HG03139 (cell line): ENCODE measurements at regions not wholly inside any gene's neighbourhood (a gene's known extent, or its start where the extent isn't known, plus 50 kb on each side); places are given as distances from the start of the nearest gene placed in this dataset.

ENCODE experiments used
- ATAC-seq: cut with Tn5 transposase; IDR thresholded peaks from one replicate; pipeline ENCODE4 v1.9.1; 2021; ENCODE audit not compliant: unreplicated experiment

DNA sequence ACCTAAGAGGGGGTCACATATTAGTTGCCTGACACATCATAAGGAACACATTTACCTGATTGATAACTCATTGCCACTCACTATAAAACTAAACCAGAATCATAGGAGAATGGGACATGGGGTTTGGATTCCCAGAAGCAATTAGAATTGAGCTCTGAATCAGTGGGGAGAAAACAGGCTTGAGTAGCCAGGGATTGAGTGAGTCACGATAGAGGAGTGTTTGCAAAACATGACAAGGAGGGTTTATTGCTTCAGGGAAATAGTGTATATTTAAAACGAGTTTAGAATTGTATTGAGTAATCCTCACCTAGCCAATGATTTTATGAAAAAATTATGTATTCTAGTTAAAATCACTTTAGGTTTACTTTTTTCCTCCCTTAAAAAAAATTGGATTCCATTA, 101.1 kb upstream of the THRB start:
- ATAC-seq, result no peak

DNA sequence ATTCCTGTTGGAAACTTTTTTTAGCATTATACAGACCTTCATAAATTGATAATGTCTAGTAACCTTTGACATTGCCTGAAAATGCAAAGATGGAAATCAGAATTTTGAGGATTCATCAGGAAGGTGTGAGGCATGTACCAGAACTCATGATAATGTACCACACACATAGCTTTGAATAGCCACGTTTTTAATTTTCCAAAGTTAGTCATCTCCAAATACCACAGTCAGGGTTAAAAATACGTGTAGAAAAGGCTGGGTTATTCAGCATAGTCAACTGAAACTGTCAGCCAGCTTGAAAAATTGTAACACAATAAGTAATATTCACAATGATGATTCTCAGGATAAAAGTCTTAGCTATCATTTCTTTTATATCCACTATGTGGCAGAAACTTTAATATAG, 102.0 kb upstream of the THRB start:
- no peak for ATAC-seq

GRCh38 chr3:24598695-24599470, 104.2 kb upstream of the THRB start:
- ATAC-seq, result no peak

GRCh38 chr3:24601066-24601939, 106.7 kb upstream of the THRB start:
- no peak for ATAC-seq

- ATAC-seq, result no peak
Observed at GRCh38 chr3:24604215-24604614, 109.6 kb upstream of the THRB start.

DNA sequence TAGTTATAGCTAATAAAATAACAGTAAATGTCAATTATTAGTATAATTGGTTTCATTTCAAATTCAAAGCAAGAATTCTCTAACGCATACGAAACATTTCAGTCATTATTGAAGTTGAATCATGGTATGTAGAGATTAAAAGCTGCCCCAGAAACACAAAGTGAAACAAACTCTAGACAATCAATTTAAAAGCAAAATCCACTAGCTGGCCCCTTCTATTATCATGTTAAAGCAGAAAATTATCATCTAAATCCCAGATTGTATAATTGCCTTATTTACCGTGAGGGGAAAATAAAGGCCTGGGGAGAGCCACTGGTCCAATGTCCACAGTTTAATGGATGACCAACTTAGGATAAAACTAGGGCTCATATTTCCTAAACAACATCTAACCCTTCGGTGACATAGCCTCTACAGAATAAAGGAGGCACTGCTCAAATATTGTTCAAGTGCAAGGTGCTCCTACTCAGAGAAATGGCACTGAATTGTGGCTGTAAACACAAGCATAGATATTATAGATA, 110.9 kb upstream of the THRB start:
- ATAC-seq, result no peak

- no peak for ATAC-seq
Observed at GRCh38 chr3:24607281-24607680, 112.6 kb upstream of the THRB start.

DNA sequence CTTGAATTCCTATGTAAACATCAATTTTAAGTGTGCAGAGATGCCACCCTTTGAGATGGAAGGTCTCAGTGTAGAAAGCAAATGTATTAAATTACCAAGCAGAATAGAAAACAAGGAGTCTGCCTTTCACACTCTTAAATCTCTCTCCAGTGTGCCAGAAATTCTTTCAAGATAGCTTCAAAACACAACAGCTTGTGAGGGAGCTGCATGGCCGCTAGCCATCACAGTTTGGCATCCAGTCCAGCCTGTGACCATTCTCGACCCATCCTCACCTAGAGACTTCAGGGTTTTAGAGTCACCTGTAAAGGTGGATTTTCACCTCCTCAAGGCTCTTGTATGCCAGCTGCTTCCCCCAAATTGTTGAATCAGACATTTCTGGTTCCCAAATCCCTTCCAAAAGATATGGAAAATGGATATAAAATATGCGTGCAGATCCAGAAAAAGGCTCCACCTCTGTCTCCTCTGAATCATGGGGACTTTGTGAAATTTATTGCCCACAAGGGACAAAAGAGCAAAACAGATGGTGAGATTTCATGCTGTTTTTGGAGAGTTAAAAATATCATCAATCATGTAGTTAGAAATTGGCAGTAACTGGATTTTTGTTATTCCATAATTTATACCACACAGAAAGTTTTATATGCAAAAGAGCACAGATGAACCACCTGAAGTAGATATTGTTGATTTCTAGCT, 114.2 kb upstream of the THRB start:
- ATAC-seq, result no peak

DNA sequence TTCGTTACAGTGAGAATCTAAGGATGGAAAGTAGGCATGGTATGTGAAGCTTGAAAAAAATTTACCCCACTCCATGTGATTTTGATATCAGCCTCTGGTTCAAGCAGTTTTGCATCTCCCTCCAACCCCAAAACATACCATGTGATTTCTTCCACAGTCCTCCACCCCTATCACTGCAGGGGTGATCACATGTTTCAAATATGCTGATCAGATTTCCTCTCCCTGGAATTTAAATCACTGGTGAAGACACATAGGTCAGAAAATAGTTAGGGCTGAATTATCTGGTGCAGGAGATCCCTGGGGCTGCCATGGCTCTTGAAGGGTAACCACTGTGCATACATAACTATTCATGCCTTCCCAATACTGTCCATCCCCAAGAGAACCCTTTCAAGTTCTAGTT, 119.7 kb upstream of the THRB start:
- no peak for ATAC-seq

DNA sequence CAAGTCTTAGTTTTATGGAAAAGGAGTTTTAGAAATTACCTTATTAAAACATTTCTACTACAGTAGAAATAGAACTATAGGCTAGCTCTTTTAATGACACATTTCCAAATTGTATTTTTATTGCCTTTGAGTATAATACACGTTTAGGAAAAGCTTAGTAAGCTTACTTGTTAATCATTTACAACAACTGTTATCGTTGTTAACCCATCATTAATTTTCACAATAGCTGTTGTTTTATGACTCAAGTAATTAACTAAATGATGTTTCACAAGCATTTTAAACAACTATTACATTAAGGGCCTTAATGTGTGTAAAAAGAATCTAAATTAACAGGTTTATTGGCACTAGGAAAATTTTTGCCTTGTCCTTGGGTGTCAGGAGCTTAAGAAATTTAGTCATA, 120.5 kb upstream of the THRB start:
- ATAC-seq, result no peak

DNA sequence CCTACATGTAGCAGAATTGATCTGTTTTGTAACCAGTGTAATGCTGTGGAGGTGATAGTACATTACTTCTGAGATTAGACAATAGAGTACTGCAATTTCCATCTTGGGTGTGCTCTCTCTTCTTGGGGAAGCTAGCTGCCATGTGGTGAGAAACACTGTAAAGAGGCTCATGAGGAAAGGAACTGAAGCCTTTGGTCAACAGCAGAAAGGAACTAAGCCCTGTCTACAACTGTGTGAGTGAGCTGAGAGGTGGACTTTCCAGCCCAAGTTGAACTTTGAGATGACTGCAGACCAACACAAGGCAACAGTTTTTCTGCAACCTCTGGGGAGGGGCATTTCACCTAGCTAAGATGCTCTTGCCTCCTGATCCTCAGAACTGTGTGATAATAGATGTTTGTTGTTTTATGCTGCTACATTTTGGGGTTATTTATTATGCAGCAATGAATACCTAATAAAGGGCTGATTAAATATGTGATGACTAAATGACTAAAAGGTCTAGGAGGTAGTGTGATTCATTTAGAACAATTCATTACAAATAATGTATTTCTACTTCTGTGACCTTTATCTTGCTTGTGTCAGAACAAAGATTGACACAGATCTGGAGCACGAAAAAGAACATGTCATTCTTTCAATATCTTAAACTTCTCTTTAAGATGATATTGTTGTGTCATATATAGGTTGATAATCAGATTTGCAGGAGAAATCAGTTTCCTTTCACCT, 121.6 kb upstream of the THRB start:
- ATAC-seq, result no peak

- ATAC-seq, result no peak
Observed at GRCh38 chr3:24622138-24622537, 127.5 kb upstream of the THRB start.

GRCh38 chr3:24622696-24623225, 128.1 kb upstream of the THRB start:
- no peak for ATAC-seq

- ATAC-seq, result no peak
Observed at GRCh38 chr3:24623657-24624056, 129.0 kb upstream of the THRB start.

- ATAC-seq, result no peak
Observed at GRCh38 chr3:24624938-24625681, 130.5 kb upstream of the THRB start.

- ATAC-seq, result no peak
Observed at GRCh38 chr3:24628523-24629258, 134.0 kb upstream of the THRB start.

DNA sequence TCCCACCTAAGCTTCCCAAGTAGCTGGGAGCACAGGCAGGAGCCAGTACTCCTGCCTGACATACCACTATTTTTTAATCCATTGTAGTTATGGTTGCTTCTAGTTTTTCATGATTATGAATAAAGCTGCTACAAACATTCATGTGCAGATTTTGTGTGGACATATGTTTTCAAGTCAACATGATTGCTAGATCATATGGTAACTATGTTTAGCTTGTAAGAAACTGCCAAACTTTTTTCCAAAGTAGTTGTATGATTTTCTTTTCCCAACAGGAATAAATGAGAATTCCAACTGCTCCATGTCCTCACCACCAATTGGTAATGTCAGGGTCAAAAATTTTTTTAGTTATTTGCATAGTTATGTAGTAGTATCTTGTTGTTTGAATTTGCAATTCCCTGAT, 136.8 kb upstream of the THRB start:
- ATAC-seq, result no peak

GRCh38 chr3:24639061-24639460, 144.4 kb upstream of the THRB start:
- no peak for ATAC-seq
